Epithelial cell of esophagus (primary cell): ENCODE measurements at regions not wholly inside any gene's neighbourhood (a gene's known extent, or its start where the extent isn't known, plus 50 kb on each side); places are given as distances from the start of the nearest gene placed in this dataset.
A peak's percentile ranks its signal among the peaks of the same experiment; 100 is the strongest.
"Not testable (repeated sequence)": the region's sequence is repeated elsewhere in the genome, so short reads cannot be mapped to it uniquely, and the experiment has no call there.

ENCODE experiments used
- DNase-seq: peaks from one replicate; pipeline ENCODE4 v3.0.0; 2010; ENCODE audit warnings: low read depth
- H3K4me3 ChIP-seq: 2 replicates; pipeline ENCODE4 v1.5.1; 2011; ENCODE audit warnings: mild to moderate bottlenecking, low read length, control low read depth
- CTCF ChIP-seq: IDR thresholded peaks from 2 replicates; pipeline ENCODE4 v1.5.1; 2011; ENCODE audit warnings: low read depth, mild to moderate bottlenecking, low read length, control low read depth, inconsistent platforms; ENCODE audit not compliant: insufficient read depth; ENCODE audit errors: missing control alignments

GRCh38 chr4:114132830-114133229, 153.4 kb upstream of the ARSJ start:
- TF ChIP-seq CTCF, result peak; percentile 34
- DNase-seq, result peak; percentile 15
- H3K4me3 ChIP-seq, result no peak overlapping the region

GRCh38 chr4:114136069-114136468, 156.6 kb upstream of the ARSJ start:
- H3K4me3 ChIP-seq, result no peak overlapping the region
- no peak for TF ChIP-seq CTCF
- DNase-seq, result no peak

- no peak for TF ChIP-seq CTCF
- no peak overlapping the region for H3K4me3 ChIP-seq
- no peak for DNase-seq
Measured at GRCh38 chr4:114137984-114138383, 158.5 kb upstream of the ARSJ start.

- no peak for DNase-seq
- no peak overlapping the region for H3K4me3 ChIP-seq
- TF ChIP-seq CTCF, result no peak
Measured at GRCh38 chr4:114146947-114147618, 167.6 kb upstream of the ARSJ start.

- not testable (repeated sequence) for DNase-seq, H3K4me3 ChIP-seq
Measured at GRCh38 chr4:114147619-114148208, 168.3 kb upstream of the ARSJ start.

GRCh38 chr4:114148372-114149070, 169.1 kb upstream of the ARSJ start:
- not testable (repeated sequence) for H3K4me3 ChIP-seq, DNase-seq

GRCh38 chr4:114156371-114156770, 176.9 kb upstream of the ARSJ start:
- TF ChIP-seq CTCF, result no peak
- H3K4me3 ChIP-seq, result no peak overlapping the region
- DNase-seq, result no peak

GRCh38 chr4:114161809-114162208, 182.4 kb upstream of the ARSJ start:
- no peak for TF ChIP-seq CTCF
- DNase-seq, result no peak
- H3K4me3 ChIP-seq, result no peak overlapping the region
